Hematopoietic multipotent progenitor cell treated with erythropoietin and hydrocortisone succinate and interleukin-3 and kit ligand, for 8 days (in vitro differentiated cells): ENCODE measurements at regions not wholly inside any gene's neighbourhood (a gene's known extent, or its start where the extent isn't known, plus 50 kb on each side); places are given as distances from the start of the nearest gene placed in this dataset.

ENCODE experiments used
- DNase-seq: peaks from one replicate; pipeline ENCODE4 v3.0.0-alpha.2; 2015

- no peak for DNase-seq
Measured at GRCh38 chr17:33352526-33352925, 59.4 kb upstream of the ASIC2 start.

GRCh38 chr17:33356266-33356665 lies 63.2 kb upstream of the ASIC2 start:
- DNase-seq = no peak

GRCh38 chr17:33363475-33363874 lies 70.4 kb upstream of the ASIC2 start:
- no peak for DNase-seq

DNA sequence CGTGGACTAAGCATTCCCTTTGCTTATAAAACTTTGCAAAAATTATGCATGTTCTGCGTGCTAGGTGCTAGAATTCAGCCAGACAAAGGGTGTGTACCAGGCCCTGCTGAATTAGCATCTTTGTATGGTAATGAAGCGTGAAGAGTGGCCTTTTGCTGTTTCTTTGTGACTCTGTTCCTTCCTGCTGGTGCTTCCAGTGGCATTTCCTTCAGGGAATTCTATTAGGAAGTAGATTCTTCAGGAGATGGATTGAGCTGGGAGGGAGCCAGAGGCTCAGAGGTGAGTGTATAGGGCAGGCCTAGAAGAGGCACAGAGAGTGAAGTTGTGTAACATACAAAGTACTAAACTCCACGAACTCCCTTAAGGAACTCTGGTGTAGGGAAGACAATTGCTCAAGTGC lies 73.9 kb upstream of the ASIC2 start:
- no peak for DNase-seq

DNA sequence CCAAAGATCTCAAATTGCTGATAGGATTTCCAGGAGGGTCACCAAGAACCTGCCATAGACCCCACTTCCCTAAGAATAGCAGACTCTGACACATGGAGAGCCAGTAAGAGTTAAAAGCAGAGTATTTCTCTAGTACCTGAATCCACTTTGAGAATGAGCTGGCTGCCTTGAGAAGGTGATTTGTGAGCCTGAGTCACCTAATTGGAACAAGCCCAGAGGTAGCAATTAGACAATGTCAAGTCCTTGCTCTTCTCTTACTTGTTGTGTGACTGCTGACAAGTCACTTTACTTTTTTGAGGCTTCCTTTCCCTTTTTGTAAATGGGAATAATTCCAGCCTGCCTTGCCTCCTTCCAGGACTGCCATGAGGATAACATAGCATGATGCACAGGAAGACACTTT lies 76.1 kb upstream of the ASIC2 start:
- no peak for DNase-seq

DNA sequence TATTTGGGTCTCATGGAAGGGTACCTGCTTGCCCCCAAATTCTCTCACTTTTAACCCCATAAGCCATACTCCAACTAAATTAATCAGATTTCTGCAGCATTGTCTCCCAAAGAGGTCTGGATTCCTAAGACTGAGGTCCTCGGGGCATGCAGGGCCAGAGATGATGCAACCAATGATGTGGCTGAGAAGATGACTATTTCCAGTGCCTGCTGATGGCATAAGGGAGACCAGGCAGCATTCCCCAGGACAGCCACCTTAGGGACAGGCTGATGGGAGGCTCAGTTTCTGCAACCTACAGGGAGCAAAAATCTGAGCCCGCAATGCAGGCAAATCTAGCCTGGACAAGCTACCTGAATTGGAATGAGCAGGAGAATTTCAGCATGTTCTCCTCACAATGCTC lies 76.8 kb upstream of the ASIC2 start:
- no peak for DNase-seq

DNA sequence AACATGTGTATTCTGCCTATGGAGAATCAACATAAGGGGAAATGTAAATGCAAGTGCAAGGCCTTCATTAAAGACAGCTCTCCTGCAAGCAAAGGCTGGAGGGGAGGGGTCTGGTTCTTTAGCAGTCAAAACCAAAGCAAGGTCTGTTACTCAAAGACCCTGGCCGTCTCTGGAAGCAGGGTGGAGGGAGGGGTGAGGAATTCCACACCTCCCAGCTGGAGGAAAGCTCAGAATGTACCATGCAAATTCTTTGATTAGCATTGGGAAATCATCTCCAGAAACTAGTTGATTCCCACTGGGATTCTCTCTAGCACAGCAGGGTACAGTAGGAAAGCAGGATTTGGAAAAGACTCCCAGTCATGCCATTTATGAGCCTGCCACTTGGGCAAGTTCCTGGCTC lies 77.3 kb upstream of the ASIC2 start:
- DNase-seq = no peak

- DNase-seq = no peak
Measured at GRCh38 chr17:33371377-33371776, 78.3 kb upstream of the ASIC2 start.

DNA sequence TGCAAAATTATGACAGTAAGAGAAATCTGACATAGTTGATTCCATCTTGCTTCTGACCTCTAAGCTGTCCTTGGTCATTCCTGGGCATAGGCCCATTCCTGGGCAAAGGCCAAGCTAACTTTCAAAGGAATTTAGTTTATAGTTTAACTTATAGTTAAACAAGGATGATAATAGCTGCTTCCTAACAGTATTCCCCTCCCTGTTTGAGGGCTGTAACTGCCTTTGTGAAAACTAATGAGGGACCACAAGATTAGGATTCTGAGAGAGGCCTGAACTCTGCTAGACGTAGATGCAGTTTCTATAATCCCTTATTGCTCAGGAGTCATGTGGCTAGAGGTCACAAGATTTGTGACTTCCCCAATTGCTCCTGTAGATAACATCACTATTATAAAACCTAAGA lies 80.2 kb upstream of the ASIC2 start:
- DNase-seq = no peak

GRCh38 chr17:33375103-33375502 lies 82.0 kb upstream of the ASIC2 start:
- DNase-seq = no peak

DNA sequence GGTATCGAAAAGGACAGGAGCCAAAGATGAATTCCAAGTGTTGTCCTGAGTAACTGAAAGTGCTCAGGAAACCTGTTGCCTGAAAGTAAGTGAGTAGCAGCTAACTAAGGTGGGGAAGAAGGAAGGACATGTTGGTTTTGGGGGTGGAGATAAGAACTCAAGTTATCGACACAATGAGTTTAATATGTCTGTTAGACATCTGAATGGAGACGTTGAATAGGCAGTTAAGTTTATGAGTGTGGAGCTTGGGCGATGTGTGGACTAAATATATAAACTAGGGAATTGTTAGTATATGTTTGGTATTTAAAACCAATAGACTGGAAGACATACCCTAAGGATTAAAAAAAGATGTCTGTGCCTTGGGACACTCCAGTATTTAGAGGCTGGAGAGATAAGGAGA lies 82.7 kb upstream of the ASIC2 start:
- no peak for DNase-seq

GRCh38 chr17:33377837-33378595 lies 84.9 kb upstream of the ASIC2 start:
- no peak for DNase-seq

GRCh38 chr17:33381201-33381600 lies 88.1 kb upstream of the ASIC2 start:
- no peak for DNase-seq

GRCh38 chr17:33383488-33384023 lies 90.5 kb upstream of the ASIC2 start:
- no peak for DNase-seq

- no peak for DNase-seq
Measured at GRCh38 chr17:33385133-33385532, 92.0 kb upstream of the ASIC2 start.

GRCh38 chr17:33385713-33386112 lies 92.6 kb upstream of the ASIC2 start:
- DNase-seq = no peak

GRCh38 chr17:33387406-33387805 lies 94.3 kb upstream of the ASIC2 start:
- no peak for DNase-seq

DNA sequence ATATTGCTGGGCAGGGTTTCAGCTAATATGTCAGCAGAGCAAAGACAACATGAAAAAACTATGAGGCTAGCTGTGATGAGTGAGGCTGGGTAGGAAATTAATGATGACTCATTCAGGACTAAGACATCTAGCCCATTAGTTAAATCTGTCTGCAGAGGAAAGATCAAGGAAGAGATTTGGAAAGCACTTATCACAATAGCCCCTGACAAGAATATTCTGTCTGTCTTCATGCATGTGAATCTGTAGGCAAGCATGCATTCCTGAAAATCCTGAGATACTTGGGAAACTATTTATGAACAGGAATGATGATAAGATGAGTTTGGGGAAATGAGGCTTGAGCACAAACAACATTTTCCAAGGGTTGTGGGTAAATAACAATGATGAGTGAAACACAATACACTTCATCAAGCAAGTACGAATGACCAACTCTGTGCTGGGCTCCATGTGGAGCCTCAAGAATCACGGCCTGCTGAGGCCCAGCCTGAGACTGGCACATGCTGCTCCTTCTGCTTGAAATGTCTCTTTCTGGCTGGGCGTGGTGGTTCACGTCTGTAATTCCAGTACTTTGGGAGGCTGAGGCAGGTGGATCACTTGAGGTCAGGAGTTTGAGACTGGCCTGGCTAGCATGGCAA lies 96.5 kb upstream of the ASIC2 start:
- DNase-seq = no peak

DNA sequence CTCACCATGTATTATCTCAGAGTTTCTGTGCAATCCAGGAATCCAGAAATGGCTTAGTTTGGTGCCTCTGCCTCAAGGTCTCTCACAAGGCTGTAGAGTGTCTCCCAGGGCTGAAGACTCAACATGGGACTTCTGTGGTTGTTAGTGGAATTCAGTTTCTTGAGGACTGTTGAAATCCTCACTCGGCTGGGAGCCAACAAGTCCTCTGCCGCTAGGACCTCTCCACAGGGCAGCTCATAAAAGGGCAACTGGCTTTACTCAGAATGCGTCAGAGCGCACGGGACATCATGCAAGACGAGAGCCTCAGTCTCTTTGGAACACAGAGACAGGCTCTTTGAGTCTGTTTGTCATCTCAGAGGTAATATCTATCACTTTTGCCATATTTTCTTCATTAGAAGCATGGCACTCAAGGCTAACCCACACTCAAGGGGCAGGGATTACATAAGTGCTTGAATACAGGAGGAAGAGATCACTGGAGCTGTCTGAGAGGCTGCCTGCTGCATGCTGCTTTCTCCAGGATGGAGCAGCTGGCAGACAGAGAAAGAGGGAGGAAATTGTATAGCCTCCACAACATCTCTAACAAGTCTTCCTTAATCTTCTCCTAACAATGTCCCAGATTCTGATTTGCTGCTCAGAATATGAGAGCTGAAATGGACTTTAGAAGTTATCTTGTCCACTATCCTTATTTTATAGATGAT lies 97.5 kb upstream of the ASIC2 start:
- no peak for DNase-seq

DNA sequence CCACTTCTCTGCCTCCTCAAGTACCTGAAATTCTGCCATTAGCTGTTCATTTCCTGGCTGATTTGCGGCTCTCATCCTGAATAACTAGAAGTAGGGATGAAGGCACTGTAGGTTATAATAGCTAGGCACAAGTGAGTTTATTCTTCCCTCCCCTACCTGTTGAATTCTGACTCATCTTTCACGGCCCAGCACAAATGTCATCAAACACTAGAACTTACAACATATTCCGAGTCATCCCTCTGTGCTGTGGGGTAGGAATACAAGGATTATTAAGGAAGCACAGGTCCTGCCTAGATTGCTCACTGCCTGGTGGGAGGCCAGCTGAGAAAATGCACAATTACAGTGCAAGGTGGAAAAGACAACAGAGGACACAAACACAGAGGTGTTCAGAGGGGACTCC lies 103.7 kb upstream of the ASIC2 start:
- DNase-seq = no peak

GRCh38 chr17:33398386-33398785 lies 105.3 kb upstream of the ASIC2 start:
- DNase-seq = no peak

DNA sequence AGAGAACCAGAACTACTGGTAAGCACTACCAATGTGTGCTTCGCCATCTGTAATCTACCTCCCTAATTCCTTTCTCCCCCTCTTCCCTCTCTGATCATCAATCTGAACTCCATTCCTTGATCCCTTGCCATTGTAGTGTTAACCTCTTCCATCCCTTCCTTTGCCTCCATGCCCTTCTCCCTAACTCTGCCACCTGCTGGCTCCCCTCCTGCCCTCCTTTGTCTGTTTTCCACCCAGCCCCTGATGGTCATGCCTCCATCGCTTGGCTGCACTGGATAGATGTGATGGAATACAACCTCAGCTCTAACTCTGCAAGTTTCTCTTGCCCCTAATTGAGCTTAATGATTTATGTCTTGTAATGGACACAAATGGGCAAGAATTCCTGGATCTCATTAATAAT lies 108.2 kb upstream of the ASIC2 start:
- no peak for DNase-seq

GRCh38 chr17:33403194-33403593 lies 110.1 kb upstream of the ASIC2 start:
- DNase-seq = no peak
